ENCODE measurements at regions not wholly inside any gene's neighbourhood (a gene's known extent, or its start where the extent isn't known, plus 50 kb on each side); places are given as distances from the start of the nearest gene placed in this dataset.

DNA sequence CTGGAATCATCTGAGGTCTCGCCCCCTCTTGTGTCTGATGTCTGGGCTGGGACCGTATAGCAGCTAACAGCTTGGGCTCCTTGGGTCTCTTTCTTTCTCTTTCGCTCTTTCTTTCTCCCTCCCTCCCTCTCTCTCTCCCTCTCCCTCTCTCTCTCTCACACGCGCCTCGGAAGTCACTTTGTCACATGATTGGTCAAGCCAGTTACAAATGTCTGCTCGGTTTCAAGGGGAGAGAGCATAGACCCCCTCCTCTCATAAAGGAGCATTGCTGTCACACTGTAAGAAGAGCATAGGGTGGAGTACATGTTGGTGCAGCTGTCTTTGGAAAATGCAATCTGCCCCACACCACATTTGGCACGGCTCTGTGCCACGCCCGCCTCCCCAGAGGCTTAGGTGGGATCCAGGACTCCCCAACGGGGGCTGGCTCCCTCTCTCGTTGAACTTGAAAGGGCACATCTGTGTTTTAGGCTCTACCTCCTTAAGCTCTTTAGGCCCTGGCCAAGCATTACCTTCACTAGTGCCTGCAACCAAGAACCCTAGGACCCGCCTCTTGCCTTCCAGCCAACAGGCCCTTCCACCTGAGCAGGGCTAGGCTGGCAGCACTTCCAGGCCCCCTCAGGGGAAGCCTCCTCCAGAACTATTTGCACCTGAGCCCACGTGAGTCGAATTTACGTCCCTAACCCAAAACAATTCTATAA is 61.9 kb upstream of the CACUL1 start:
- TF ChIP-seq, protein P1, sequence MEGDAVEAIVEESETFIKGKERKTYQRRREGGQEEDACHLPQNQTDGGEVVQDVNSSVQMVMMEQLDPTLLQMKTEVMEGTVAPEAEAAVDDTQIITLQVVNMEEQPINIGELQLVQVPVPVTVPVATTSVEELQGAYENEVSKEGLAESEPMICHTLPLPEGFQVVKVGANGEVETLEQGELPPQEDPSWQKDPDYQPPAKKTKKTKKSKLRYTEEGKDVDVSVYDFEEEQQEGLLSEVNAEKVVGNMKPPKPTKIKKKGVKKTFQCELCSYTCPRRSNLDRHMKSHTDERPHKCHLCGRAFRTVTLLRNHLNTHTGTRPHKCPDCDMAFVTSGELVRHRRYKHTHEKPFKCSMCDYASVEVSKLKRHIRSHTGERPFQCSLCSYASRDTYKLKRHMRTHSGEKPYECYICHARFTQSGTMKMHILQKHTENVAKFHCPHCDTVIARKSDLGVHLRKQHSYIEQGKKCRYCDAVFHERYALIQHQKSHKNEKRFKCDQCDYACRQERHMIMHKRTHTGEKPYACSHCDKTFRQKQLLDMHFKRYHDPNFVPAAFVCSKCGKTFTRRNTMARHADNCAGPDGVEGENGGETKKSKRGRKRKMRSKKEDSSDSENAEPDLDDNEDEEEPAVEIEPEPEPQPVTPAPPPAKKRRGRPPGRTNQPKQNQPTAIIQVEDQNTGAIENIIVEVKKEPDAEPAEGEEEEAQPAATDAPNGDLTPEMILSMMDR (IDR thresholded peaks at IDR 0.05) = no peak
- no peak for TF ChIP-seq POLR2AphosphoS5 (IDR thresholded peaks at IDR 0.05; ENCODE audit: insufficient read depth in 1 of 2, low read depth in 1 of 2)
